ENCODE measurements at regions not wholly inside any gene's neighbourhood (a gene's known extent, or its start where the extent isn't known, plus 50 kb on each side); places are given as distances from the start of the nearest gene placed in this dataset.

- TF ChIP-seq POLR2A (IDR thresholded peaks at IDR 0.05) (no peak), CTCF (IDR thresholded peaks at IDR 0.05) (no peak)
Measured at GRCh38 chr3:147215660-147216059, 190.7 kb downstream of the ZIC4 start.

GRCh38 chr3:147213633-147214032 lies 192.7 kb downstream of the ZIC4 start:
- Histone ChIP-seq H3K4me3 (no peak overlapping the region), H3K9me3 (no peaks in the 10 kb centered on the region), H3K4me1 (no peaks in the 10 kb centered on the region), H3K27ac (no peak overlapping the region), H3K36me3 (no peaks in the 10 kb centered on the region), H3K27me3 (no peaks in the 10 kb centered on the region)
- DNase-seq, result no peak
- TF ChIP-seq CTCF (IDR thresholded peaks at IDR 0.05) (no peak), POLR2A (IDR thresholded peaks at IDR 0.05) (no peak)

More at GRCh38 chr3:147215660-147216059, 190.7 kb downstream of the ZIC4 start:
- Histone ChIP-seq H3K4me3 (no peak overlapping the region), H3K9me3 (no peaks in the 10 kb centered on the region), H3K4me1 (no peaks in the 10 kb centered on the region), H3K27me3 (no peaks in the 10 kb centered on the region), H3K27ac (no peak overlapping the region), H3K36me3 (no peaks in the 10 kb centered on the region)
- no peak for DNase-seq

- no peak for DNase-seq
- H3K27ac ChIP-seq, result no peak overlapping the region
- no peaks in the 10 kb centered on the region for H3K36me3 ChIP-seq
- TF ChIP-seq POLR2A (IDR thresholded peaks at IDR 0.05), result no peak
- TF ChIP-seq CTCF (IDR thresholded peaks at IDR 0.05), result no peak
- no peaks in the 10 kb centered on the region for H3K9me3 ChIP-seq
- no peaks in the 10 kb centered on the region for H3K27me3 ChIP-seq
- no peak overlapping the region for H3K4me3 ChIP-seq
- no peaks in the 10 kb centered on the region for H3K4me1 ChIP-seq
Measured at GRCh38 chr3:147210676-147211075, 195.7 kb downstream of the ZIC4 start.

- H3K4me1 ChIP-seq, result no peaks in the 10 kb centered on the region
- no peaks in the 10 kb centered on the region for H3K9me3 ChIP-seq
- TF ChIP-seq POLR2A (IDR thresholded peaks at IDR 0.05) (no peak), CTCF (IDR thresholded peaks at IDR 0.05) (no peak)
- DNase-seq, result no peak
- no peak overlapping the region for H3K4me3 ChIP-seq
- H3K36me3 ChIP-seq, result no peaks in the 10 kb centered on the region
- H3K27ac ChIP-seq, result no peak overlapping the region
- H3K27me3 ChIP-seq, result no peaks in the 10 kb centered on the region
Measured at GRCh38 chr3:147201086-147201485, 205.3 kb downstream of the ZIC4 start.

DNA sequence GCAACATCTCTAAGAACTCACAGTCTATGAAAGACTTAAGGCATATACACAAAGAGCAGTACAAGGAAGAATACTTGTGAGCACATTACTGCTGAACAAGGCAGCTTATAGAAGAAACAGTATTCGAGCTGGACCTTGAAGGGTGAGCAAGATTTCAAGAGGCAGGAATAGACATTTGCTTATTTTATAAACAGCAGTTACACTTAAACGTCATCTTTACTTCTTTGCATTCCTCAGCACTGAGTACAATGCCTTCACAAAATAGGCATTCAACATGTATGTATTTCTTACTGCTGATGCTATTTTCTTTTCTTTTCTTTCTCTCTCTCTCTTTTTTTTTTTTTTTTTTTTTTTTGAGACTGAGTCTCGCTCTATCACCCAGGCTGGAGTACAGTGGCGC lies 205.8 kb downstream of the ZIC4 start:
- no peaks in the 10 kb centered on the region for H3K9me3 ChIP-seq
- no peaks in the 10 kb centered on the region for H3K27me3 ChIP-seq
- H3K27ac ChIP-seq, result no peak overlapping the region
- TF ChIP-seq POLR2A (IDR thresholded peaks at IDR 0.05), result no peak
- TF ChIP-seq CTCF (IDR thresholded peaks at IDR 0.05), result no peak
- H3K4me1 ChIP-seq, result no peaks in the 10 kb centered on the region
- DNase-seq, result no peak
- no peak overlapping the region for H3K4me3 ChIP-seq
- no peaks in the 10 kb centered on the region for H3K36me3 ChIP-seq

GRCh38 chr3:147197739-147198138 lies 208.6 kb downstream of the ZIC4 start:
- no peaks in the 10 kb centered on the region for H3K27me3 ChIP-seq
- DNase-seq, result no peak
- H3K4me3 ChIP-seq, result no peak overlapping the region
- TF ChIP-seq CTCF (IDR thresholded peaks at IDR 0.05) (no peak), POLR2A (IDR thresholded peaks at IDR 0.05) (no peak)
- H3K27ac ChIP-seq, result no peak overlapping the region
- H3K9me3 ChIP-seq, result no peaks in the 10 kb centered on the region
- no peaks in the 10 kb centered on the region for H3K36me3 ChIP-seq
- no peaks in the 10 kb centered on the region for H3K4me1 ChIP-seq

Measured in Peyer's patch (tissue), 4 donors.